ENCODE measurements at regions not wholly inside any gene's neighbourhood (a gene's known extent, or its start where the extent isn't known, plus 50 kb on each side); places are given as distances from the start of the nearest gene placed in this dataset.

DNA sequence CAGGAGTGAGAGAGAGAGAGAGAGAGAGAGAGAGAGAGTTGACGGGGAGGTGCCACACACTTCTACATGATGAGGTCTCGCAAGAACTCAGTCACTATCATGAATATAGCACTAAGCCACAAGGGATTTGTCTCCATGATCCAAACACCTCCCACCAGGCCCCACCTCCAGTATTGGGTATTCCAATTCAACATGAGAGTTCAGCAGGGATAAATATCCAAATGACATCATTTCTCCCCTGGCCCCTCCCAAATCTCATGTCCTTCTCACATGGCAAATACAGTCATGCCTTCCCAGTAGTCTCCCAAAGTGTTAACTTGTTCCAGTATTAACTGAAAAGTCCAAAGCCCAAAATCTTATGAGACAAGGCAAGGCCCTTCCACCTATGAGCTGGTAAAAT, 330.7 kb downstream of the CDH26 start:
- TF ChIP-seq, protein P1, sequence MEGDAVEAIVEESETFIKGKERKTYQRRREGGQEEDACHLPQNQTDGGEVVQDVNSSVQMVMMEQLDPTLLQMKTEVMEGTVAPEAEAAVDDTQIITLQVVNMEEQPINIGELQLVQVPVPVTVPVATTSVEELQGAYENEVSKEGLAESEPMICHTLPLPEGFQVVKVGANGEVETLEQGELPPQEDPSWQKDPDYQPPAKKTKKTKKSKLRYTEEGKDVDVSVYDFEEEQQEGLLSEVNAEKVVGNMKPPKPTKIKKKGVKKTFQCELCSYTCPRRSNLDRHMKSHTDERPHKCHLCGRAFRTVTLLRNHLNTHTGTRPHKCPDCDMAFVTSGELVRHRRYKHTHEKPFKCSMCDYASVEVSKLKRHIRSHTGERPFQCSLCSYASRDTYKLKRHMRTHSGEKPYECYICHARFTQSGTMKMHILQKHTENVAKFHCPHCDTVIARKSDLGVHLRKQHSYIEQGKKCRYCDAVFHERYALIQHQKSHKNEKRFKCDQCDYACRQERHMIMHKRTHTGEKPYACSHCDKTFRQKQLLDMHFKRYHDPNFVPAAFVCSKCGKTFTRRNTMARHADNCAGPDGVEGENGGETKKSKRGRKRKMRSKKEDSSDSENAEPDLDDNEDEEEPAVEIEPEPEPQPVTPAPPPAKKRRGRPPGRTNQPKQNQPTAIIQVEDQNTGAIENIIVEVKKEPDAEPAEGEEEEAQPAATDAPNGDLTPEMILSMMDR (conservative IDR thresholded peaks at IDR 0.05; ENCODE audit: low read length): no peak
- TF ChIP-seq EZH2phosphoT487 (IDR thresholded peaks at IDR 0.05; ENCODE audit: borderline replicate concordance, low read depth, low read length): no peak

Data from OCI-LY7 (cell line).